ENCODE measurements at regions not wholly inside any gene's neighbourhood (a gene's known extent, or its start where the extent isn't known, plus 50 kb on each side); places are given as distances from the start of the nearest gene placed in this dataset.
"Not testable (repeated sequence)": the region's sequence is repeated elsewhere in the genome, so short reads cannot be mapped to it uniquely, and the experiment has no call there.

GRCh38 chr5:118434522-118434921, 553.8 kb downstream of the DTWD2 start:
- H3K27me3 Mint-ChIP-seq, result no peaks in the 10 kb centered on the region
- H3K36me3 Mint-ChIP-seq, result no peaks in the 10 kb centered on the region
- H3K27ac Mint-ChIP-seq, result no peak overlapping the region
- no peak overlapping the region for H3K4me3 Mint-ChIP-seq
- CTCF ChIA-PET, result no interaction called here
- H3K9me3 Mint-ChIP-seq, result no peaks in the 10 kb centered on the region
- DNase-seq, result no peak
- no peaks in the 10 kb centered on the region for H3K4me1 Mint-ChIP-seq

- no peaks in the 10 kb centered on the region for H3K4me1 Mint-ChIP-seq
- no peak overlapping the region for H3K27ac Mint-ChIP-seq
- no peak for DNase-seq
- peaks cover 2% of the 10 kb centered on the region for H3K9me3 Mint-ChIP-seq
- H3K27me3 Mint-ChIP-seq, result no peaks in the 10 kb centered on the region
- H3K4me3 Mint-ChIP-seq, result no peak overlapping the region
- CTCF ChIA-PET, result no interaction called here
- no peaks in the 10 kb centered on the region for H3K36me3 Mint-ChIP-seq
These were observed 558.3 kb downstream of the DTWD2 start for GRCh38 chr5:118430076-118430475.

- no peaks in the 10 kb centered on the region for H3K27me3 Mint-ChIP-seq
- H3K36me3 Mint-ChIP-seq, result no peaks in the 10 kb centered on the region
- H3K4me1 Mint-ChIP-seq, result no peaks in the 10 kb centered on the region
- no peak overlapping the region for H3K27ac Mint-ChIP-seq
- DNase-seq, result no peak
- peaks cover 17% of the 10 kb centered on the region for H3K9me3 Mint-ChIP-seq
- no peak overlapping the region for H3K4me3 Mint-ChIP-seq
- CTCF ChIA-PET, result no interaction called here
These were observed 580.4 kb downstream of the DTWD2 start for GRCh38 chr5:118407958-118408357.

- no peak for DNase-seq
- CTCF ChIA-PET, result no interaction called here
- Mint-ChIP-seq H3K9me3 (peaks cover 17% of the 10 kb centered on the region), H3K27ac (no peak overlapping the region), H3K36me3 (no peaks in the 10 kb centered on the region), H3K4me1 (no peaks in the 10 kb centered on the region), H3K4me3 (no peak overlapping the region), H3K27me3 (no peaks in the 10 kb centered on the region)
These were observed 582.7 kb downstream of the DTWD2 start for GRCh38 chr5:118405650-118406061.

GRCh38 chr5:118397236-118397635, 591.1 kb downstream of the DTWD2 start:
- no peaks in the 10 kb centered on the region for H3K36me3 Mint-ChIP-seq
- CTCF ChIA-PET, result no interaction called here
- no peak overlapping the region for H3K27ac Mint-ChIP-seq

GRCh38 chr5:118392491-118392890, 595.9 kb downstream of the DTWD2 start:
- Mint-ChIP-seq H3K4me1 (no peaks in the 10 kb centered on the region), H3K27ac (no peak overlapping the region), H3K9me3 (peaks cover 5% of the 10 kb centered on the region), H3K36me3 (no peaks in the 10 kb centered on the region), H3K4me3 (no peak overlapping the region), H3K27me3 (no peaks in the 10 kb centered on the region)
- CTCF ChIA-PET, result no interaction called here
- DNase-seq, result no peak

More at GRCh38 chr5:118397236-118397635, 591.1 kb downstream of the DTWD2 start:
- Mint-ChIP-seq H3K9me3 (no peaks in the 10 kb centered on the region), H3K27me3 (no peaks in the 10 kb centered on the region), H3K4me1 (no peaks in the 10 kb centered on the region), H3K4me3 (no peak overlapping the region)
- DNase-seq, result no peak

- H3K9me3 Mint-ChIP-seq, H3K4me3 Mint-ChIP-seq, CTCF ChIA-PET, H3K27me3 Mint-ChIP-seq, H3K27ac Mint-ChIP-seq, DNase-seq, H3K4me1 Mint-ChIP-seq, H3K36me3 Mint-ChIP-seq: not testable (repeated sequence)
These were observed 605.4 kb downstream of the DTWD2 start for GRCh38 chr5:118382931-118383330.

GRCh38 chr5:118379470-118379869, 608.9 kb downstream of the DTWD2 start:
- CTCF ChIA-PET, result no interaction called here
- Mint-ChIP-seq H3K36me3 (no peaks in the 10 kb centered on the region), H3K27ac (no peak overlapping the region), H3K4me1 (no peaks in the 10 kb centered on the region), H3K9me3 (peaks cover 2% of the 10 kb centered on the region), H3K27me3 (no peaks in the 10 kb centered on the region), H3K4me3 (no peak overlapping the region)
- DNase-seq, result no peak

- CTCF ChIA-PET, result no interaction called here
- Mint-ChIP-seq H3K4me1 (no peaks in the 10 kb centered on the region), H3K27ac (no peak overlapping the region), H3K36me3 (no peaks in the 10 kb centered on the region), H3K4me3 (no peak overlapping the region), H3K9me3 (peaks cover 2% of the 10 kb centered on the region), H3K27me3 (no peaks in the 10 kb centered on the region)
- DNase-seq, result no peak
These were observed 609.4 kb downstream of the DTWD2 start for GRCh38 chr5:118378959-118379358.

GRCh38 chr5:118377420-118377819, 610.9 kb downstream of the DTWD2 start:
- Mint-ChIP-seq H3K9me3 (peaks cover 2% of the 10 kb centered on the region), H3K4me1 (no peaks in the 10 kb centered on the region), H3K27me3 (no peaks in the 10 kb centered on the region), H3K4me3 (no peak overlapping the region), H3K27ac (no peak overlapping the region), H3K36me3 (no peaks in the 10 kb centered on the region)
- CTCF ChIA-PET, result no interaction called here
- no peak for DNase-seq

- DNase-seq, result no peak
- H3K27me3 Mint-ChIP-seq, result no peaks in the 10 kb centered on the region
- CTCF ChIA-PET, result no interaction called here
- no peaks in the 10 kb centered on the region for H3K36me3 Mint-ChIP-seq
- no peak overlapping the region for H3K27ac Mint-ChIP-seq
- H3K4me1 Mint-ChIP-seq, result no peaks in the 10 kb centered on the region
- H3K4me3 Mint-ChIP-seq, result no peak overlapping the region
- H3K9me3 Mint-ChIP-seq, result no peaks in the 10 kb centered on the region
These were observed 616.1 kb downstream of the DTWD2 start for GRCh38 chr5:118371973-118372831.

GRCh38 chr5:118366429-118366828, 621.9 kb downstream of the DTWD2 start:
- H3K27ac Mint-ChIP-seq, result no peak overlapping the region
- CTCF ChIA-PET, result no interaction called here
- no peak for DNase-seq
- no peaks in the 10 kb centered on the region for H3K4me1 Mint-ChIP-seq
- peaks cover 3% of the 10 kb centered on the region for H3K9me3 Mint-ChIP-seq
- no peaks in the 10 kb centered on the region for H3K27me3 Mint-ChIP-seq
- H3K36me3 Mint-ChIP-seq, result no peaks in the 10 kb centered on the region
- no peak overlapping the region for H3K4me3 Mint-ChIP-seq

GRCh38 chr5:118365718-118366117, 622.6 kb downstream of the DTWD2 start:
- peaks cover 3% of the 10 kb centered on the region for H3K9me3 Mint-ChIP-seq
- H3K4me1 Mint-ChIP-seq, result no peaks in the 10 kb centered on the region
- H3K27me3 Mint-ChIP-seq, result no peaks in the 10 kb centered on the region
- no peak overlapping the region for H3K4me3 Mint-ChIP-seq
- no peak overlapping the region for H3K27ac Mint-ChIP-seq
- no peak for DNase-seq
- no peaks in the 10 kb centered on the region for H3K36me3 Mint-ChIP-seq
- CTCF ChIA-PET, result interaction anchor here (0.6 kb wide), 1 partner anchor 628 kb away, joined by 3 read pairs; no protein-coding TSS in a partner anchor

- H3K27me3 Mint-ChIP-seq, result no peaks in the 10 kb centered on the region
- no peak for DNase-seq
- CTCF ChIA-PET, result no interaction called here
- no peaks in the 10 kb centered on the region for H3K36me3 Mint-ChIP-seq
- H3K4me3 Mint-ChIP-seq, result no peak overlapping the region
- H3K4me1 Mint-ChIP-seq, result no peaks in the 10 kb centered on the region
- no peak overlapping the region for H3K27ac Mint-ChIP-seq
- no peaks in the 10 kb centered on the region for H3K9me3 Mint-ChIP-seq
These were observed 633.5 kb downstream of the DTWD2 start for GRCh38 chr5:118354797-118355196.

GRCh38 chr5:118353970-118354369, 634.4 kb downstream of the DTWD2 start:
- H3K27me3 Mint-ChIP-seq, result no peaks in the 10 kb centered on the region

More at GRCh38 chr5:118353970-118354369, 634.4 kb downstream of the DTWD2 start:
- H3K4me3 Mint-ChIP-seq, result no peak overlapping the region
- no peaks in the 10 kb centered on the region for H3K36me3 Mint-ChIP-seq
- no peaks in the 10 kb centered on the region for H3K4me1 Mint-ChIP-seq
- no peaks in the 10 kb centered on the region for H3K9me3 Mint-ChIP-seq
- DNase-seq, result no peak
- no peak overlapping the region for H3K27ac Mint-ChIP-seq
- CTCF ChIA-PET, result no interaction called here

All from activated naive CD4-positive, alpha-beta T cell treated with anti-CD3 and anti-CD28 coated beads, Interleukin-2, amount 10 ng/mL, durations not matched to agents 7 days and 5 days (primary cell).